ENCODE measurements at regions not wholly inside any gene's neighbourhood (a gene's known extent, or its start where the extent isn't known, plus 50 kb on each side); places are given as distances from the start of the nearest gene placed in this dataset.

DNA sequence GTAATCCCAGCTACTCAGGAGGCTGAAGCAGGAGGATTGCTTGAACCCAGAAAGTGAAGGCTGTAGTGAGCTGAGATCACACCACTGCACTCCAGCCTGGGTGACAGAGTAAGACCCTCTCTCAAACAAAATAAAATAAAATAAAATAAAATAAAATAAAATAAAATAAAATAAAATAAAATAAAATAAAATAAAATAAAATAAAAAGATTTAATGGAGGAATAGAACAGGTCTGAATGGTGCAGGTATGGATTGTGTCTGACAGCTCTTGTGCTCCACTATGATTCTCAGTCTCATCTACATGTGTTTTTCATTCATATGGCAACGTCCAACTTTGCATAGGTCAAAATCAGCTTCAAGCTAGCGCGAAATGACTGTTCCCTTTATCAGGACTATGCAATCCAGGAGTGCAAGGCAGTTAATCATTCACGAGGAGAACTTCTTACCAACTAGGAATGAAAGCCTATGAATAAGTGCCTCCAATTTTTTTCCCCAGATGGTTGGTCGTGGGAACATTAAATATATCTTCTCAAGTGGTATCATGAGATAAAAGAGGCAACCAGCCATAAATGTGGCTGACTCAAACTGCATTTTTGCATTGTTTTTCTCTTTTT lies 1392.3 kb upstream of the CDH9 start:
- no peaks in the 10 kb centered on the region for H3K27me3 ChIP-seq (replicated peaks; ENCODE audit: insufficient read depth)
- H3K9me3 ChIP-seq = no peaks in the 10 kb centered on the region
- TF ChIP-seq, protein P1, sequence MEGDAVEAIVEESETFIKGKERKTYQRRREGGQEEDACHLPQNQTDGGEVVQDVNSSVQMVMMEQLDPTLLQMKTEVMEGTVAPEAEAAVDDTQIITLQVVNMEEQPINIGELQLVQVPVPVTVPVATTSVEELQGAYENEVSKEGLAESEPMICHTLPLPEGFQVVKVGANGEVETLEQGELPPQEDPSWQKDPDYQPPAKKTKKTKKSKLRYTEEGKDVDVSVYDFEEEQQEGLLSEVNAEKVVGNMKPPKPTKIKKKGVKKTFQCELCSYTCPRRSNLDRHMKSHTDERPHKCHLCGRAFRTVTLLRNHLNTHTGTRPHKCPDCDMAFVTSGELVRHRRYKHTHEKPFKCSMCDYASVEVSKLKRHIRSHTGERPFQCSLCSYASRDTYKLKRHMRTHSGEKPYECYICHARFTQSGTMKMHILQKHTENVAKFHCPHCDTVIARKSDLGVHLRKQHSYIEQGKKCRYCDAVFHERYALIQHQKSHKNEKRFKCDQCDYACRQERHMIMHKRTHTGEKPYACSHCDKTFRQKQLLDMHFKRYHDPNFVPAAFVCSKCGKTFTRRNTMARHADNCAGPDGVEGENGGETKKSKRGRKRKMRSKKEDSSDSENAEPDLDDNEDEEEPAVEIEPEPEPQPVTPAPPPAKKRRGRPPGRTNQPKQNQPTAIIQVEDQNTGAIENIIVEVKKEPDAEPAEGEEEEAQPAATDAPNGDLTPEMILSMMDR (IDR thresholded peaks at IDR 0.05) = no peak
- no peak for DNase-seq (ENCODE audit: low spot score)
- no peak for ATAC-seq (ENCODE audit: insufficient number of reproducible peaks, low FRiP score, low read depth)
- no peak overlapping the region for H3K27ac ChIP-seq
- H3K4me3 ChIP-seq = no peak overlapping the region
- H3K4me1 ChIP-seq (ENCODE audit: control insufficient read depth in 1 of 2, low read depth in 2 of 2) = no peaks in the 10 kb centered on the region
- H3K36me3 ChIP-seq = no peaks in the 10 kb centered on the region

DNA sequence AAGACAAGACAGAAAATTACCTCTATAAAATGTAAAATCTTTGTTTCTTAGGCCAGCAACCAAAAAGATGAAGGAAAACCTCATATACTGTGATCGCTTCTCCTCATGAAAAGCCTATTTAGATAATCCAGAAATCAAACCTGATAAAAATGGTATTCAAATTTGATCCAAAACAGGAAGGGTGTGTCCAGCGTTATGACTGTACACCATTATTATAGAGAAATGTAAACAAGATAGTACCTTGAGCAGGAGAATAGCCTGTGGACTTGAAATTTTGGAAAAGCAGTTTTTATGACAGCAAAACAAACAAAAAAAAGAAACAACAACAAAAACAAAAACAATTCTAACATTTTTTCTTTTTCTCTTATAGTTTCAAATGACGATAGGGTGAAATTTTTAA lies 1382.8 kb upstream of the CDH9 start:
- no peak overlapping the region for H3K27ac ChIP-seq
- DNase-seq (ENCODE audit: low spot score) (no peak), ATAC-seq (ENCODE audit: insufficient number of reproducible peaks, low FRiP score, low read depth) (no peak)
- TF ChIP-seq, protein P1 (IDR thresholded peaks at IDR 0.05) = no peak
- H3K27me3 ChIP-seq (replicated peaks; ENCODE audit: insufficient read depth) = no peaks in the 10 kb centered on the region
- H3K4me3 ChIP-seq = no peak overlapping the region
- no peaks in the 10 kb centered on the region for H3K36me3 ChIP-seq
- no peaks in the 10 kb centered on the region for H3K9me3 ChIP-seq
- no peaks in the 10 kb centered on the region for H3K4me1 ChIP-seq (ENCODE audit: control insufficient read depth in 1 of 2, low read depth in 2 of 2)

DNA sequence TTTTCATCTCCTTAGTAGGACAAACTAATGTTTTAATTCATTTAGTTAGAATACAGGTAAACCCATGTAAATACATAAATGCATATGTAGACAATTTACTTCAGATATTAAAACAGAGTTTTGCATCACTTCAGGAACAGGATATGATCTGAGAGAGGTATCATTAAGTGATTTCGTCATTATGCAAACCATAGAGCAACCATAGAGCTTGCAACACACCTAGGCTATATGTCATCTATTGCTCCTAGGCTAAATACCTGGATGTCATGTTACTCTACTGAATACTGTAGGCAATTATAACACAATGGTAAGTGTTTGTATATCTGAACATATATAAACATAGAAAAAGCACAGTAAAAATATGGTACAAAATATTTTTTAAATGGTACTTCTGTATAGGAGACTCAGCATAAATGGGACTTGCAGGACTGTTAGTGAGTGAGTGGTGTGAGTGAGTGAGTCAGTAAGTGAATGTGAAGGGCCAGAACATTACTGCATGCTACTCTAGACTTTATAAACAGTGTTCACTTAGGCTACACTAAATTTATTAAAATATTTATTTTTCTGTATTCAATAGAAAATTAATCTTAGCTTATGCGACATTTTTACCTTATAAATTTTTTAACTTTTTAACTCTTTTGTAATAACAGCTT lies 1377.5 kb upstream of the CDH9 start:
- Histone ChIP-seq H3K27ac (no peak overlapping the region), H3K27me3 (replicated peaks; ENCODE audit: insufficient read depth) (no peaks in the 10 kb centered on the region), H3K36me3 (no peaks in the 10 kb centered on the region), H3K4me3 (no peak overlapping the region), H3K4me1 (ENCODE audit: control insufficient read depth in 1 of 2, low read depth in 2 of 2) (no peaks in the 10 kb centered on the region), H3K9me3 (no peaks in the 10 kb centered on the region)
- ATAC-seq (ENCODE audit: insufficient number of reproducible peaks, low FRiP score, low read depth) (no peak), DNase-seq (ENCODE audit: low spot score) (no peak)
- TF ChIP-seq, protein P1 (IDR thresholded peaks at IDR 0.05) = no peak

DNA sequence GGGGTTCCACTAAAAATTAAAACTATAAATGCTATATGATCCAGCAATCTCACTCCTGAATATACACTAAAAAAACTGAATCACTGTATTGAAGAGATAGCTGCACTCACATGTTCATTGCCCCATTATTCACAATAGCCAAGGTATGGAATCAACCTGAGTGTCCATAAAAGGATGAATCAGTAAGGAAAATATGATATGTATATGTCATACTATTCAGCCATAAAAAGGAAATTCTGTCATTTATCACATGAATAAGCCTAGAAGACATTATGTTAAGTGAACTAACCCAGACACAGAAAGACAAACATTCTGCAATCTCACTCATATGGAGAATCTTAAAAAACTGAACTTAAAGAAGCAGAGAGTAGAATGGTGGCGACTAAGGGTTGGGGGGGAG lies 1376.2 kb upstream of the CDH9 start:
- Histone ChIP-seq H3K36me3 (no peaks in the 10 kb centered on the region), H3K27me3 (replicated peaks; ENCODE audit: insufficient read depth) (no peaks in the 10 kb centered on the region), H3K9me3 (no peaks in the 10 kb centered on the region), H3K27ac (no peak overlapping the region), H3K4me1 (ENCODE audit: control insufficient read depth in 1 of 2, low read depth in 2 of 2) (no peaks in the 10 kb centered on the region), H3K4me3 (no peak overlapping the region)
- DNase-seq (ENCODE audit: low spot score) (no peak), ATAC-seq (ENCODE audit: insufficient number of reproducible peaks, low FRiP score, low read depth) (no peak)
- TF ChIP-seq, protein P1 (IDR thresholded peaks at IDR 0.05) = no peak

DNA sequence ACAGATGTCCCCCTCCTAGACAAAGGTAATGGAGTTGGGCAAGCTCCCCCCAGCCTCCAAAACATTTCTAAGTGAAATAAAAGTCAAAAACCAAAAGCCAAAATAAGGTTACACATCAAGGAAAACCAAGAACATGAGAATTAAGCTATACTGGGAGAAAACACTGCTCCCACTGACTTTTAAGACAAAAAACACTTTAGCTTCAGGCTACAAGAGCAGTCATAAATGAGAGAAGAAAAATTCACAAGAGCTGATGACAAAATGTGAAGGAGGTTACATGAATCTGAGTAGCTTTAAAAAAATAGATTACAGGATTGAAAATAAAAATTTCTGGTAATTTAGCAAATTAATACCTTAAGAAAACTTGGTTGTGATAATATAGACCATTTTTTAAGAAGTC lies 1370.3 kb upstream of the CDH9 start:
- Histone ChIP-seq H3K4me1 (ENCODE audit: control insufficient read depth in 1 of 2, low read depth in 2 of 2) (peaks cover 0 to 6% of the 10 kb centered on the region in 2 donors), H3K27ac (no peak overlapping the region), H3K4me3 (no peak overlapping the region), H3K27me3 (replicated peaks; ENCODE audit: insufficient read depth) (no peaks in the 10 kb centered on the region), H3K36me3 (no peaks in the 10 kb centered on the region), H3K9me3 (no peaks in the 10 kb centered on the region)
- no peak for DNase-seq (ENCODE audit: low spot score)
- ATAC-seq (ENCODE audit: insufficient number of reproducible peaks, low FRiP score, low read depth) = no peak
- TF ChIP-seq, protein P1 (IDR thresholded peaks at IDR 0.05) = no peak
